ENCODE measurements at regions not wholly inside any gene's neighbourhood (a gene's known extent, or its start where the extent isn't known, plus 50 kb on each side); places are given as distances from the start of the nearest gene placed in this dataset.

DNA sequence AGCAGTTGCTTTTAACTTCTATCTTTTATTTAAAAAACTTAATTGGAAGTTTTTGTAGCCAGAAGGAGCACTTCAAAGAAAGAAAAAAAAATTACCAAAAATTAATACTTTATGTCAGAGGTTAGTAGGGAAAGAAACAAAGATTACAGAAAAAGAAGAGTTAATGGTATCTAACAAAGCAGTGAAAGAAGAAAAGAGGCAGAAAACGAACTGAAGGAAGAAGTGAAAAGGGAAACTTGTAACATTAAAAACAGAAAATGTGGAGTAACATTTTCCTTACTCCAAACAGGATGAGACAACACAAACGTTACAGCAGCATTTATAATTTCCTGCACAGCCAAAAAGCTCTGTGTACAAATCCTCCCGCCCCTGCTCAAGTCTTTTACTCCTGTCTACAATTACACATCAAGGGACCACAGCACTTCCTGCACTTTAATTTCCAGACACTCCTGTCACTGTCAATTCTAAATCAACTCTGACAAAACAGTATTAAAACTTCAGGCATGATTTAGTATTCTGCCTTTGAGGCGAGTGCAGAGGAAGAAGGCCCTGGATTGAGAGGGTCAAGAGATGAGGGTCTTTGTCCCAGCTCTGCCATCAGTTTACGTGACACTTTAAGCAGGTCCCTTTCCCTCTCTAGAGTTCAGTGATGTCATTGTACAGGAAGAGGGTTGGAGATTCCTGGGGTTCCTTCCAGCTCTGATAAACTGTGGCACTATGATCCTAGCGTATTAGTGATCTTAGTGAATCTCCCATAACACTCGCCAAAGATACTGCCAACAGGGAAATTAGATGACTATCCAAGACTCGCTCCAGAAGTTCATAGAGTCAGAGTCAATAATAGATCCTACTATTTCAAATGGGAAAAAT lies 53.2 kb upstream of the LSM14A start:
- Histone ChIP-seq H3K56ac (ENCODE audit: insufficient read length, low read depth, low read length) (no peak overlapping the region), H3K4ac (ENCODE audit: low read depth, low read length) (no peak overlapping the region), H3K79me1 (ENCODE audit: insufficient read depth, low read depth, low read length, poor library complexity, severe bottlenecking) (no peaks in the 10 kb centered on the region), H2AK5ac (ENCODE audit: insufficient read length, low read length) (no peak overlapping the region), H2AFZ (ENCODE audit: low read length) (no peak overlapping the region), H3K23ac (ENCODE audit: insufficient read length, low read depth, low read length) (no peak overlapping the region), H3K23me2 (ENCODE audit: insufficient read length, low read depth, low read length, poor library complexity, severe bottlenecking) (no peaks in the 10 kb centered on the region), H3K9ac (ENCODE audit: extremely low read depth, insufficient read length, low read length) (no peak overlapping the region), H4K5ac (ENCODE audit: insufficient read length, low read depth, low read length) (no peak overlapping the region), H3K4me1 (ENCODE audit: insufficient read depth, low read length) (no peaks in the 10 kb centered on the region), H3K79me2 (ENCODE audit: insufficient read depth, low read length) (no peaks in the 10 kb centered on the region), H3K27me3 (ENCODE audit: insufficient read depth, low read length) (no peaks in the 10 kb centered on the region), H3K27ac (ENCODE audit: insufficient read length, low read depth, low read length) (no peak overlapping the region), H3K9me3 (ENCODE audit: control insufficient read depth, low read depth, low read length) (no peaks in the 10 kb centered on the region), H2BK5ac (ENCODE audit: insufficient read length, low read length) (no peak overlapping the region), H2BK20ac (ENCODE audit: low read depth, low read length, poor library complexity, severe bottlenecking) (no peak overlapping the region), H2BK15ac (ENCODE audit: low read depth, low read length) (no peak overlapping the region), H2BK120ac (ENCODE audit: low read depth, low read length, poor library complexity, severe bottlenecking) (no peak overlapping the region), H3K18ac (ENCODE audit: insufficient read length, low read depth, low read length) (no peak overlapping the region), H3K4me2 (ENCODE audit: insufficient read depth, insufficient read length, low read length) (no peak overlapping the region), H2BK12ac (ENCODE audit: insufficient read length, low read depth, low read length) (no peak overlapping the region), H4K20me1 (ENCODE audit: control insufficient read depth, insufficient read depth, insufficient read length) (no peaks in the 10 kb centered on the region), H4K8ac (replicated peaks; ENCODE audit: insufficient read length, low read depth, low read length) (no peak overlapping the region), H4K91ac (ENCODE audit: insufficient read length, low read depth, low read length) (no peak overlapping the region), H3K14ac (ENCODE audit: insufficient read depth, low read length) (no peak overlapping the region), H3T11ph (ENCODE audit: low read length) (no peak overlapping the region)
- no peak for DNase-seq
- H3K4me3 Mint-ChIP-seq = no peak overlapping the region
- no peaks in the 10 kb centered on the region; the same call in 1 of the 2 replicates for H3K27me3 Mint-ChIP-seq (ENCODE audit: low read depth)
- H3K36me3 Mint-ChIP-seq (ENCODE audit: insufficient read depth in 1 of 3, low read depth in 3 of 3) = no peaks in the 10 kb centered on the region
- TF ChIP-seq, protein P1, sequence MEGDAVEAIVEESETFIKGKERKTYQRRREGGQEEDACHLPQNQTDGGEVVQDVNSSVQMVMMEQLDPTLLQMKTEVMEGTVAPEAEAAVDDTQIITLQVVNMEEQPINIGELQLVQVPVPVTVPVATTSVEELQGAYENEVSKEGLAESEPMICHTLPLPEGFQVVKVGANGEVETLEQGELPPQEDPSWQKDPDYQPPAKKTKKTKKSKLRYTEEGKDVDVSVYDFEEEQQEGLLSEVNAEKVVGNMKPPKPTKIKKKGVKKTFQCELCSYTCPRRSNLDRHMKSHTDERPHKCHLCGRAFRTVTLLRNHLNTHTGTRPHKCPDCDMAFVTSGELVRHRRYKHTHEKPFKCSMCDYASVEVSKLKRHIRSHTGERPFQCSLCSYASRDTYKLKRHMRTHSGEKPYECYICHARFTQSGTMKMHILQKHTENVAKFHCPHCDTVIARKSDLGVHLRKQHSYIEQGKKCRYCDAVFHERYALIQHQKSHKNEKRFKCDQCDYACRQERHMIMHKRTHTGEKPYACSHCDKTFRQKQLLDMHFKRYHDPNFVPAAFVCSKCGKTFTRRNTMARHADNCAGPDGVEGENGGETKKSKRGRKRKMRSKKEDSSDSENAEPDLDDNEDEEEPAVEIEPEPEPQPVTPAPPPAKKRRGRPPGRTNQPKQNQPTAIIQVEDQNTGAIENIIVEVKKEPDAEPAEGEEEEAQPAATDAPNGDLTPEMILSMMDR (conservative IDR thresholded peaks at IDR 0.05) = no peak
- peaks cover 3 to 9% of the 10 kb centered on the region in 2 experiments for H3K4me1 Mint-ChIP-seq
- H3K9me3 Mint-ChIP-seq = no peaks in the 10 kb centered on the region; a peak in 1 of 5 replicates
- H3K27ac Mint-ChIP-seq = no peak overlapping the region
- no CpG with 5 or more reads among the region's 8 CpGs for WGBS (ENCODE audit: extremely low coverage, insufficient read length, low lambda C conversion rate)

Data from H9 (cell line).